ENCODE measurements at regions not wholly inside any gene's neighbourhood (a gene's known extent, or its start where the extent isn't known, plus 50 kb on each side); places are given as distances from the start of the nearest gene placed in this dataset.

- no peak for TF ChIP-seq CTCF (IDR thresholded peaks at IDR 0.05)
Measured at GRCh38 chr10:71039551-71039950, 151.2 kb upstream of the PCBD1 start.

GRCh38 chr10:71040343-71040742 lies 152.0 kb upstream of the PCBD1 start:
- TF ChIP-seq CTCF (IDR thresholded peaks at IDR 0.05): no peak

- no peak for TF ChIP-seq CTCF (IDR thresholded peaks at IDR 0.05)
Measured at GRCh38 chr10:71040846-71041605, 152.7 kb upstream of the PCBD1 start.

- TF ChIP-seq CTCF (IDR thresholded peaks at IDR 0.05): no peak
Measured at GRCh38 chr10:71042216-71042615, 153.9 kb upstream of the PCBD1 start.

GRCh38 chr10:71042699-71043098 lies 154.3 kb upstream of the PCBD1 start:
- no peak for TF ChIP-seq CTCF (IDR thresholded peaks at IDR 0.05)

- TF ChIP-seq CTCF (IDR thresholded peaks at IDR 0.05): no peak
Measured at GRCh38 chr10:71043858-71044257, 155.5 kb upstream of the PCBD1 start.

- TF ChIP-seq CTCF (IDR thresholded peaks at IDR 0.05): no peak
Measured at GRCh38 chr10:71044720-71045119, 156.4 kb upstream of the PCBD1 start.
